ENCODE measurements at regions not wholly inside any gene's neighbourhood (a gene's known extent, or its start where the extent isn't known, plus 50 kb on each side); places are given as distances from the start of the nearest gene placed in this dataset.

DNA sequence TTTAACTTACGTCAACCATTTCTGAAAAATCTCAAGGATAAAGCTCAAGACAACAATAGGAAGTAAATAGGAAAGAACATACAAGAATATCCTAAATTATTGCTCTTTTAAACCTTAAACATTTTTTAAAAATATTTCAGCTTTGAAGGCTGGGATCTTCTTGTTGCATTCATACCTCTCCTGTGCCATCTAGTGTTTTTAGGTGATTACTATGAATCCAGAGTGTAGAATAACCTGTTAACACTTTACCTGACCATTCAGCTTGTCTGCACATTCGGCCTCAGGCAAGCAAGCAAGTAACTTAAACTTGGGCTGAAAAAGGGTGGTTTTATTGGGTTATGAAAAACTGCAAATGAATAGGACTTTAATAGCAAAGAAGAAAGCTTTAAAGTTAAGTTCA, 507.8 kb upstream of the INTU start:
- TF ChIP-seq SUZ12 (IDR thresholded peaks at IDR 0.05; ENCODE audit: extremely low read depth, insufficient read depth, insufficient read length) (no peak), YY1 (IDR thresholded peaks at IDR 0.05; ENCODE audit: insufficient read depth, insufficient read length) (no peak)
